HL-60 (cell line): ENCODE measurements at regions not wholly inside any gene's neighbourhood (a gene's known extent, or its start where the extent isn't known, plus 50 kb on each side); places are given as distances from the start of the nearest gene placed in this dataset.

Source experiments
- GABPA ChIP-seq: IDR thresholded peaks from 2 replicates; pipeline ENCODE4 v1.6.1; 2012; ENCODE audit warnings: low read depth
- POLR2AphosphoS5 ChIP-seq: IDR thresholded peaks from 2 replicates; pipeline ENCODE4 v1.6.1; 2012; ENCODE audit warnings: low read depth
- TF ChIP-seq, protein P1 (sequence below): IDR thresholded peaks from one replicate; pipeline ENCODE4 v1.5.1; 2011; ENCODE audit warnings: low read length, control low read depth, inconsistent platforms; ENCODE audit not compliant: insufficient read depth
- TF ChIP-seq, protein P2 (sequence below): IDR thresholded peaks from 2 replicates; pipeline ENCODE4 v1.6.1; 2012; ENCODE audit warnings: low read depth; ENCODE audit not compliant: insufficient replicate concordance

DNA sequence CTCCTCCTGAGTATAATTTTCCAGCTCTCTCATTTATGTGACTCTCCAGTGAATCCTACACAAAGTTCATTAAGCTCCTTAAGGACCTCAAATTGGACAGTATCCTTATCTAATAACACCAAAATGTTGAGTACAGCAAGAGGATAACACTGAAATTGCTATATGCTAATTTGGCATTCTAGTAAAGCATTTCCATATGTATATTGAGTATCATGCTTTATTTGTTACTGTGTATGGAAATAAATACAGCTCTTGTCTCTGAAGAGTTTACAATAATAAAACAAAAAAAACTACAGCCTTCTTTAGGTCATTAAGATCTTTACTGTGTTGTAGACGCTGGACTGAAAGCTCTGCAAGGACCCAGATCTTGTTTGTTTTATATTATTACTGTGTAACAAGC lies 1341.3 kb downstream of the ROBO1 start:
- TF ChIP-seq, protein P1, sequence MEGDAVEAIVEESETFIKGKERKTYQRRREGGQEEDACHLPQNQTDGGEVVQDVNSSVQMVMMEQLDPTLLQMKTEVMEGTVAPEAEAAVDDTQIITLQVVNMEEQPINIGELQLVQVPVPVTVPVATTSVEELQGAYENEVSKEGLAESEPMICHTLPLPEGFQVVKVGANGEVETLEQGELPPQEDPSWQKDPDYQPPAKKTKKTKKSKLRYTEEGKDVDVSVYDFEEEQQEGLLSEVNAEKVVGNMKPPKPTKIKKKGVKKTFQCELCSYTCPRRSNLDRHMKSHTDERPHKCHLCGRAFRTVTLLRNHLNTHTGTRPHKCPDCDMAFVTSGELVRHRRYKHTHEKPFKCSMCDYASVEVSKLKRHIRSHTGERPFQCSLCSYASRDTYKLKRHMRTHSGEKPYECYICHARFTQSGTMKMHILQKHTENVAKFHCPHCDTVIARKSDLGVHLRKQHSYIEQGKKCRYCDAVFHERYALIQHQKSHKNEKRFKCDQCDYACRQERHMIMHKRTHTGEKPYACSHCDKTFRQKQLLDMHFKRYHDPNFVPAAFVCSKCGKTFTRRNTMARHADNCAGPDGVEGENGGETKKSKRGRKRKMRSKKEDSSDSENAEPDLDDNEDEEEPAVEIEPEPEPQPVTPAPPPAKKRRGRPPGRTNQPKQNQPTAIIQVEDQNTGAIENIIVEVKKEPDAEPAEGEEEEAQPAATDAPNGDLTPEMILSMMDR, result no peak
- TF ChIP-seq, protein P2, sequence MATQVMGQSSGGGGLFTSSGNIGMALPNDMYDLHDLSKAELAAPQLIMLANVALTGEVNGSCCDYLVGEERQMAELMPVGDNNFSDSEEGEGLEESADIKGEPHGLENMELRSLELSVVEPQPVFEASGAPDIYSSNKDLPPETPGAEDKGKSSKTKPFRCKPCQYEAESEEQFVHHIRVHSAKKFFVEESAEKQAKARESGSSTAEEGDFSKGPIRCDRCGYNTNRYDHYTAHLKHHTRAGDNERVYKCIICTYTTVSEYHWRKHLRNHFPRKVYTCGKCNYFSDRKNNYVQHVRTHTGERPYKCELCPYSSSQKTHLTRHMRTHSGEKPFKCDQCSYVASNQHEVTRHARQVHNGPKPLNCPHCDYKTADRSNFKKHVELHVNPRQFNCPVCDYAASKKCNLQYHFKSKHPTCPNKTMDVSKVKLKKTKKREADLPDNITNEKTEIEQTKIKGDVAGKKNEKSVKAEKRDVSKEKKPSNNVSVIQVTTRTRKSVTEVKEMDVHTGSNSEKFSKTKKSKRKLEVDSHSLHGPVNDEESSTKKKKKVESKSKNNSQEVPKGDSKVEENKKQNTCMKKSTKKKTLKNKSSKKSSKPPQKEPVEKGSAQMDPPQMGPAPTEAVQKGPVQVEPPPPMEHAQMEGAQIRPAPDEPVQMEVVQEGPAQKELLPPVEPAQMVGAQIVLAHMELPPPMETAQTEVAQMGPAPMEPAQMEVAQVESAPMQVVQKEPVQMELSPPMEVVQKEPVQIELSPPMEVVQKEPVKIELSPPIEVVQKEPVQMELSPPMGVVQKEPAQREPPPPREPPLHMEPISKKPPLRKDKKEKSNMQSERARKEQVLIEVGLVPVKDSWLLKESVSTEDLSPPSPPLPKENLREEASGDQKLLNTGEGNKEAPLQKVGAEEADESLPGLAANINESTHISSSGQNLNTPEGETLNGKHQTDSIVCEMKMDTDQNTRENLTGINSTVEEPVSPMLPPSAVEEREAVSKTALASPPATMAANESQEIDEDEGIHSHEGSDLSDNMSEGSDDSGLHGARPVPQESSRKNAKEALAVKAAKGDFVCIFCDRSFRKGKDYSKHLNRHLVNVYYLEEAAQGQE, result no peak
- TF ChIP-seq POLR2AphosphoS5 (no peak), GABPA (no peak)
